ENCODE measurements at regions not wholly inside any gene's neighbourhood (a gene's known extent, or its start where the extent isn't known, plus 50 kb on each side); places are given as distances from the start of the nearest gene placed in this dataset.

DNA sequence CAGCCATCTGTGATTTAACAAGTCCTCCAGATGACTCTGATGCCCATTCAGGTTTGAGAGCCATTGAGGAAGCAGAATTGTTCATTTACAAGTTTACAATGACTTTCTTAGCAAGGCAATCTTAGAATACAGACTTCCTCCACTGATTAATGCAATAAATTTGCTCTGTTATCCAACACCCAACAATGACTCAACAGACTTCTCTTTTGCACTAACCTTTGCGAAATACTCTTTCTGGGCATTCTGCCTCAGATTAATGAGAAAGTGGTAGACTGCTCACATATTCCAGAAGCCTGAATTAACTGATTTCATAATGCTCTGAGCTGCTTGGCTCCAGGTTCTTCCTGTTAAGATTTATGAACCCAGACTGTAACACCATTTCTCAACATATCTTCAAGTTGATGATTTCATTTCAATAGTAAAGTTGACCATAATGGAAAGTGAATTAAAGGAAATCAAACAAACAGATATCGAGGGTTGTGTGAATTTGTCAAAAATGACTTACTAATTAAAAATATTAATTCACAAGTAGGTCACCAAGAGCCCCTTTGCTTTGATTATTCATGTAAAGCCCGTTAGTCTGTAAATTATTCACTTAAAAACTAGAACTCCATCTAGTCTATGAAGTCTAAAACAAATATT is 70.5 kb upstream of the BLID start:
- peaks cover 43% of the 10 kb centered on the region for H3K4me1 ChIP-seq (ENCODE audit: insufficient read depth, low read length)
- no peaks in the 10 kb centered on the region for H3K9me2 ChIP-seq (replicated peaks; ENCODE audit: low read length)
- H3K79me2 ChIP-seq (ENCODE audit: low read length) = peaks cover 93% of the 10 kb centered on the region
- H3K9ac ChIP-seq (ENCODE audit: low read length) = no peak overlapping the region
- CTCF ChIA-PET = no interaction called here
- H3K4me3 ChIP-seq (ENCODE audit: low read length) = peak overlapping the region; percentile 2; the same call in 1 of the 2 replicates
- peaks cover 29% of the 10 kb centered on the region for H3K9me3 ChIP-seq (ENCODE audit: low read length)
- ATAC-seq = no peak; the same call in 1 of the 2 replicates
- POLR2A ChIA-PET (ENCODE audit: unreplicated experiment) = no interaction called here
- peaks cover 49% of the 10 kb centered on the region for H3K36me3 ChIP-seq (ENCODE audit: low read depth, low read length)
- H4K20me1 ChIP-seq (ENCODE audit: low read length) = no peaks in the 10 kb centered on the region
- BruUV-seq (replicated peaks) = no TSS peak
- H3K4me2 ChIP-seq (ENCODE audit: low read length) = no peak overlapping the region
- no peaks in the 10 kb centered on the region for H3K27me3 ChIP-seq (ENCODE audit: low read length)
- H3K27ac ChIP-seq (ENCODE audit: low read length) = peak overlapping the region; percentile 76
- peaks cover 13% of the 10 kb centered on the region for H3F3A ChIP-seq (ENCODE audit: low read length, unreplicated experiment)
- no peak overlapping the region for H2AFZ ChIP-seq (ENCODE audit: low read length)
- no peak for TF ChIP-seq EZH2phosphoT487 (IDR thresholded peaks at IDR 0.05; ENCODE audit: borderline replicate concordance, low read length)
- no peak for TF ChIP-seq EZH2 (IDR thresholded peaks at IDR 0.05; ENCODE audit: low read length, unreplicated experiment)
- TF ChIP-seq, protein P1, sequence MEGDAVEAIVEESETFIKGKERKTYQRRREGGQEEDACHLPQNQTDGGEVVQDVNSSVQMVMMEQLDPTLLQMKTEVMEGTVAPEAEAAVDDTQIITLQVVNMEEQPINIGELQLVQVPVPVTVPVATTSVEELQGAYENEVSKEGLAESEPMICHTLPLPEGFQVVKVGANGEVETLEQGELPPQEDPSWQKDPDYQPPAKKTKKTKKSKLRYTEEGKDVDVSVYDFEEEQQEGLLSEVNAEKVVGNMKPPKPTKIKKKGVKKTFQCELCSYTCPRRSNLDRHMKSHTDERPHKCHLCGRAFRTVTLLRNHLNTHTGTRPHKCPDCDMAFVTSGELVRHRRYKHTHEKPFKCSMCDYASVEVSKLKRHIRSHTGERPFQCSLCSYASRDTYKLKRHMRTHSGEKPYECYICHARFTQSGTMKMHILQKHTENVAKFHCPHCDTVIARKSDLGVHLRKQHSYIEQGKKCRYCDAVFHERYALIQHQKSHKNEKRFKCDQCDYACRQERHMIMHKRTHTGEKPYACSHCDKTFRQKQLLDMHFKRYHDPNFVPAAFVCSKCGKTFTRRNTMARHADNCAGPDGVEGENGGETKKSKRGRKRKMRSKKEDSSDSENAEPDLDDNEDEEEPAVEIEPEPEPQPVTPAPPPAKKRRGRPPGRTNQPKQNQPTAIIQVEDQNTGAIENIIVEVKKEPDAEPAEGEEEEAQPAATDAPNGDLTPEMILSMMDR (conservative IDR thresholded peaks at IDR 0.05; ENCODE audit: low read depth, low read length) = no peak
- DNase-seq = peak; percentile 87
- intact Hi-C loops (cut with micrococcal nuclease) = no loop called here

DNA sequence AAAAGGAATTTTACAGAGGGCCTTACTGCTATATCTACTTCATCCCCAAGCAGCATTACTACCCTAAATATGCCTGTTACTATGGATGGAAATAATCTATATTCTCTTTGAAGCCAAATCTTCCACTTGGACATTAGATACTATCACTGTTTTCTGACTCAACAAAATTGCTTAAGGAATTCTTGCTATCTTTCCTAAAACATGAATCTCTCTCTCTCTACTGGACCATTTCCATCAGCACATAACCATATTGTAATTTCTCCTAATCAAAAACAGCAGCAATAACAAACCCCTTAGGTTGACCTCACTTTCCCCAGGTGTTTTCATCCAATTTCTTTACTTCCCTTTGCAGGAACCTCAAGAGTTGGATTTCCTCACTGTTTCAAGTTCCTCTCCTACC is 67.9 kb upstream of the BLID start:
- CTCF ChIA-PET = no interaction called here
- Histone ChIP-seq H3K4me2 (ENCODE audit: low read length) (no peak overlapping the region), H3K27ac (ENCODE audit: low read length) (no peak overlapping the region), H3K79me2 (ENCODE audit: low read length) (peaks cover 96% of the 10 kb centered on the region), H3K4me1 (ENCODE audit: insufficient read depth, low read length) (peaks cover 33% of the 10 kb centered on the region), H3K36me3 (ENCODE audit: low read depth, low read length) (peaks cover 56% of the 10 kb centered on the region), H3K27me3 (ENCODE audit: low read length) (no peaks in the 10 kb centered on the region), H3K9ac (ENCODE audit: low read length) (no peak overlapping the region), H3F3A (ENCODE audit: low read length, unreplicated experiment) (peaks cover 28% of the 10 kb centered on the region), H3K9me2 (replicated peaks; ENCODE audit: low read length) (no peaks in the 10 kb centered on the region), H3K4me3 (ENCODE audit: low read length) (no peak overlapping the region), H2AFZ (ENCODE audit: low read length) (no peak overlapping the region), H4K20me1 (ENCODE audit: low read length) (no peaks in the 10 kb centered on the region), H3K9me3 (ENCODE audit: low read length) (peaks cover 29% of the 10 kb centered on the region)
- no TSS peak for BruUV-seq (replicated peaks)
- TF ChIP-seq EZH2phosphoT487 (IDR thresholded peaks at IDR 0.05; ENCODE audit: borderline replicate concordance, low read length) = no peak
- no peak for TF ChIP-seq EZH2 (IDR thresholded peaks at IDR 0.05; ENCODE audit: low read length, unreplicated experiment)
- TF ChIP-seq, protein P1 (conservative IDR thresholded peaks at IDR 0.05; ENCODE audit: low read depth, low read length) = no peak
- no peak for DNase-seq
- POLR2A ChIA-PET (ENCODE audit: unreplicated experiment) = no interaction called here
- intact Hi-C loops (cut with micrococcal nuclease) = no loop called here
- no peak for ATAC-seq

DNA sequence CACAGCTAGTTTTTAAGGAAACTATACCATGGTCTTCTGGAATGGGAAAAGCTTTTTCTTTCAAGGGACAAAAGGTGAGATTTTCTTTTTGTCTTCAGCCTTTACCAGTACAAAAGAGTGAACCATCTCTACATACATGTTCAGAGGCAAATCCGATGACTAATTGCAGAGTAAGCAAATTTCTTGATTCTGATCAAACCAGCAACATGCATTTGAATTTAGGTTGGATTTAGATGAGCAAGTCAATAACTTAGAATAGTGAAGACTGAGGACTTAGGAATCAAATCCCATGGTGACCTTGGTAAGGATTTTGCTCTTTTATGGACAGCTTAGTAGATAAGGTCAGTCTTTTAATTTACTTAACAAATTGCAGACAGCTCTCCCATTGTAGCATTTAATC is 65.9 kb upstream of the BLID start:
- POLR2A ChIA-PET (ENCODE audit: unreplicated experiment) = no interaction called here
- no peak overlapping the region for H3K4me3 ChIP-seq (ENCODE audit: low read length)
- peaks cover 64% of the 10 kb centered on the region for H3K36me3 ChIP-seq (ENCODE audit: low read depth, low read length)
- BruUV-seq (replicated peaks) = no TSS peak
- peak; percentile 52 for DNase-seq
- CTCF ChIA-PET = no interaction called here
- peaks cover 23% of the 10 kb centered on the region for H3F3A ChIP-seq (ENCODE audit: low read length, unreplicated experiment)
- intact Hi-C loops (cut with micrococcal nuclease) = no loop called here
- TF ChIP-seq EZH2 (IDR thresholded peaks at IDR 0.05; ENCODE audit: low read length, unreplicated experiment) (no peak), EZH2phosphoT487 (IDR thresholded peaks at IDR 0.05; ENCODE audit: borderline replicate concordance, low read length) (no peak)
- TF ChIP-seq, protein P1 (conservative IDR thresholded peaks at IDR 0.05; ENCODE audit: low read depth, low read length) = no peak
- no peak for ATAC-seq
- no peaks in the 10 kb centered on the region for H3K9me2 ChIP-seq (replicated peaks; ENCODE audit: low read length)
- no peak overlapping the region for H2AFZ ChIP-seq (ENCODE audit: low read length)
- no peaks in the 10 kb centered on the region for H4K20me1 ChIP-seq (ENCODE audit: low read length)
- peaks cover 97% of the 10 kb centered on the region for H3K79me2 ChIP-seq (ENCODE audit: low read length)
- peak overlapping the region; percentile 80 for H3K4me2 ChIP-seq (ENCODE audit: low read length)
- peak overlapping the region; percentile 95 for H3K9ac ChIP-seq (ENCODE audit: low read length)
- H3K4me1 ChIP-seq (ENCODE audit: insufficient read depth, low read length) = peaks cover 32% of the 10 kb centered on the region
- peaks cover 29% of the 10 kb centered on the region for H3K9me3 ChIP-seq (ENCODE audit: low read length)
- no peaks in the 10 kb centered on the region for H3K27me3 ChIP-seq (ENCODE audit: low read length)
- H3K27ac ChIP-seq (ENCODE audit: low read length) = peak overlapping the region; percentile 99

Measured in PC-3 (cell line).